Occipital lobe (tissue), 1 donor: ENCODE measurements at regions not wholly inside any gene's neighbourhood (a gene's known extent, or its start where the extent isn't known, plus 50 kb on each side); places are given as distances from the start of the nearest gene placed in this dataset.

Source experiments
- DNase-seq: peaks from one replicate; lab custom pipeline; 2025; lab: John Stamatoyannopoulos, UW

GRCh38 chr6:167565388-167565787 lies 240.5 kb downstream of the TTLL2 start:
- DNase-seq = no peak

DNA sequence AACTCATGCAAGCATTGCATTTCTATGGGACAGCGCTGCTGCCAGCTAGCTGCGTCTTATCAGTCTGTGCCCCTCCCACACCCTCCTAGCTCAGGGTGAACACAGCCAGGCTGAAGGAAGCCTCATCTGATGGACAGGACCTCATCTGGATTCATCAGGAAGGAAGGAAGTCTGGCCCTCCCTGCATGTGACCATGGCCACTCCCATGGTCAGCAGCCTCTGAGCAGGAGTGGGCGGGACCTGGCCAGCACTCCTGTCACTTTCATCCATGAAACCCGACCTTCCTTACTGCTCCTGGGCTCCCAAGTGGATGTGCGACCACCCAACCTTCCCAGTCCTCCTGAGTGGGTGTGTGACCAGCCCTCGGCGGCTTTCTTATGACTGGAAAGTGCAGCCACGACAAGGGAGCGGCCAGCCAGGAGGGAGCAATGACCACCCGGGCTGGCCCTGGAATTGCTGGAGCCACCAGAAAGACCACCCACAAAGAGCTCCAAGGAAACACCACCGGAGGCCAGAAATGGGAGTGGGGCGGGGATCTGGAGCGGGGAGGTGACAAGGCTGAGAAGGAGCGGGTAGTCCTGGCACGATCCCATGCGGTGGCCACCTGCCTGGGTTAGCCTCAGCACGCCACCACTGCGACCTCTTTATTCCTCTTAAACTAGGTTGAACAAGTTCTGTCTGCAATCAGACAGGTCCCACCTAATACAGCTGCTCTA lies 241.2 kb downstream of the TTLL2 start:
- DNase-seq = no peak

DNA sequence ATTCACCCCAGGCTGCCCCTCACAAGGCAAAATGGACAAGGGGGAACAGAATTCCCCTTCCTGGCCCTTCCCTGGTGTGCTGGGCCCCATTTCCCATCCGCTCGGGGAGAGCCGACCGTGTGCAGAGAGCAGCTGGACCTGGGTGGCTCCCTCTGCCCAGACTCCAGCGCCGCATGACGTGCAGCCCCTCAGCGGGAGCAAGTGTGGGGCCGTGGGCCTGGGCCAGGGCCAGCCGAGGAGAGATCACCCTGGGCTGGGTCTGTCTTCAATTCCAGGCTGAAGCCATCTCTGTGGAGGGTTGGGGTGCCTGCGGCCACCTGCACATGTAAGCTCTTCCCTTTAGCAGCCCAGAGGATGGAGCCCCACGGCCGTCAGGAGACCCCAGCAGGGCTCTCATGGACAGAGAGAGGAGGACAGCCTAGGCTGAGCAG lies 241.8 kb downstream of the TTLL2 start:
- DNase-seq = no peak

DNA sequence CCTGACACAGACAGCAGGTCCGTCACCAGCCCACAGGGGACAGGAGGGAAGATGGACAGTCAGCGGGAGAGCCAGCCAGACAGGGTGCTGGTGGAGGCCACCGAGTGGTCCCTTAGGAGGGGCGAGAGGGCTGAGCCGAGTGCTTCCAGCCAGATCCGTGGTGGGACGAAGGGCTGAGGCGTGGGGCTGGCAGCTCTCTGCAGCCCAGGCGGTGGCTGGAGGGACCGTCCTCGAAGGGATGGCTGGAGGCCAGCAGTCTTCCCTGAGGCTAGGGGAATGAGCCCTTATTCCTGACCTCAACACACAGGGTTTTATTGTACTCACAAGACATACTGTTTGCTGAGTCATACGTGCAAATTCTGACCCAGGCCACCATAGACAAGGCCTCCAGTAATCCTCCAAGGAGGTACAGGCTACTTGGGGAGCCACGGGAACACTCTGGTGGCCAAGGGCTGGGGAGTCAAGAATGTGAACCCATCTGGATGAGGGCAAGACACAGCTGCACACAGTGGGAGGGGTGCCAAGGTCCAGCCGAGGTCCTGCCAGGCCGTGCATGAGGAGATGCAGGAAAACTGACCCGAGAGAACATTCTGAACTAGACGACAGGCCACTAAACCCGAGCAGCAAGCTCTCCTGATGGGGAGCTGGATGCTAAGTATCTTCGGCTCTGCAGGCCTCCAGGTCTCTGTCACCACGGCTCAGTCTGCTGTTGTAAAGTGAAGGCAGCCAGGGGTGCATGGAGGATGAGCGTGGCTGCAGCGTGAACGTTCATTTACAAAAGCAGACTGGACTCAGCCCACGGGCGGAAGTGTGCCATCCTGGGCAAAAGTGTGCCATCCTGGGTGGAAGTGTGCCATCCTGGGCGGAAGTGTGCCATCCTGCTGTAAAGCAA lies 242.5 kb downstream of the TTLL2 start:
- no peak for DNase-seq

- no peak for DNase-seq
Observed at GRCh38 chr6:167568407-167569024, 243.6 kb downstream of the TTLL2 start.

DNA sequence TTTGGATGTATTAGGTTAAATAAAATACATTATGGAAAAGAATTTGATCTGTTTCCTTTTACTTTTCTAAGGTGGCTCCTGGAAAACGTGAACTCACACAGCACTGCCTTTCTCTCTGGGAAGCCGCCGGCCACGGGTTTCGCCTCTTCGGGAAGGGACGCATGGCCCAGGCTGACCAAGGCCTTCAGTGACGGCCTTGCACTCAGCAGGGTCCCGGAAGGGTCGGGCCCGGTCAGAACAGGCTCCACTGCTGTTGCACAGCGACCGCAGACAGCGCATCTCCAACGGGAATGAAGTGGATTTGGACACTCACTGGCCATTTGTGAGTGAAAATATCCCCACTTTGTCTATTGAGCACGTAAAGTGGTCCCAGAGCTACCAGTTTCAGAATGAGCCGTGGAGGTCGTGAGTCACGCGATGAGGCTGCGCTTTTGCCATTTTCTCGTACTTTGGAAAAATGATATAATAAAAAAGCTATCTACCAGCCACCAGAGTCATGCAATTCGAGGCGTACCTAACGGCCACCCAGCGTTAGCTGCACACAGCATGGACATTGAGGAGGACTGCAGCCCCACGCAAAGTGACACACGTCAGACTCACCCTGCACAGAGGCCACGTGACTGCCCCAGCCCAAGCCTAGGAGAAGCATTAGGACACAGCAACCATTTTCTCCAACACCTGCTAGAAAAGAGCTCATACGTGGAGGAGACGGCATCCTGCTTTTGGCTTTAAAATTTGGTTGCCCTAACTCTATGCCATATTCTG lies 244.3 kb downstream of the TTLL2 start:
- DNase-seq = no peak

DNA sequence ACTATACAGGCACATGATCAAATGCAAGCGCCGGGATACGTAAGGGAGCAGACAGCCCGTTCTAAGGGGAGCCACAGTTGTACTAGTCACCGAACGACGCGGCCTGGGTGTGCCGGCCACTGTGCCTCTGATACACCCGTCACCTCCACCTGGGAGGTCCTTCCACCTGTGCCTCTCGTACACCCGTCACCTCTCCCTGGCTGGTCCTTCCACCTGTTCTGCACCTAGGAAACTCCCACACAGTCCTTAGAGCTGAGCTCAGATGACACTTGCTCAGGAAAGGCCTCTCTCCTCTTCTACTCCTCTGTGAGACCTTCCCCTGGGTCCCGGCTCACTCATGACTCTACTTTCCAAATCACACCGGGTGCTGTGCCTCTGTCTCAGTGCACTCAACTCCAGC lies 245.0 kb downstream of the TTLL2 start:
- DNase-seq = no peak

DNA sequence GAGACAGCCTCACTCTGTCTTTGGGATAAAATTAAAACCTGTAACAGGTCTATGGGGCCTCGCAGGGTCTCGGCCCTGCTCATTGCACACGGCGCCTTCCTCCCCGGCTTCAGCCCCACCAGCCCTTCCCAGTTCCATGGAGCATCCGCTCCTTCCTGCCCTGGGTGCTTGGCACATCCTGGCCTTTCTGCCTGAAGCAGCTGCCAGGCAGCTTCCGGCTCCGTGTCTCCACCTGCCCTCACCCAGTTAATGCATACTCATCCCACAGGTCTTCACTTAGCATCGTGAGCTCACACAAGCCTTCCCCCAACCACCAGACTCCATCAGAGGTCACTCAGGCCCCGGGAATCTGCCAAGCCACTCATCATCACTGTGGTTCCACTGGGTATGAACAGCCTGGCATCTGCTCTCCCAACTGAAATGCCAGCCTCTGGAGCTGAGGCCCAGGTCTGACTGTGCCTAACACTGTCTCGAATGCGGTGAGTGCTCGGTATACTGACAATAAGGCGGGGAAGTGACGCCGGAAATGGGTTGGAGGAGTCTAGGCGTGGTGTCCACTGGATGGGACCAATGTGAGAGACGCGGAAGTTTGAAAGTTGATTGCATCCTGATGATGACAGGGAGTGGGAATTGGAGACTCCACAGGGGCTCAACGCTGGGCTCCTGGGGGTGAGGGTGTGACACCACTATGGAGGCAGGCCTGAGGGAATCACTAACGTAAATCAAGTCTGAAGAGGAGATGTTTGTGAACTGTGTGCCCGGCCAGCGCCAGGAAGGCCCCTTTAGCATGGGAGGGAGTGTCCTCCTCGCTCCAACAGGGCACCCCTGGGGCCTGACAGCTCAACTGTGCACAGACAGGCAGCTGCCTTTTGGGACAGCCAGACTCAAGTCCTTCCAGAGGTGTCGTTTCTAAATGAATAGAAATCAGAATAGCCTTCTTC lies 245.8 kb downstream of the TTLL2 start:
- no peak for DNase-seq

- no peak for DNase-seq
Observed at GRCh38 chr6:167571550-167571949, 246.7 kb downstream of the TTLL2 start.

- DNase-seq = no peak
Observed at GRCh38 chr6:167572106-167572505, 247.2 kb downstream of the TTLL2 start.

DNA sequence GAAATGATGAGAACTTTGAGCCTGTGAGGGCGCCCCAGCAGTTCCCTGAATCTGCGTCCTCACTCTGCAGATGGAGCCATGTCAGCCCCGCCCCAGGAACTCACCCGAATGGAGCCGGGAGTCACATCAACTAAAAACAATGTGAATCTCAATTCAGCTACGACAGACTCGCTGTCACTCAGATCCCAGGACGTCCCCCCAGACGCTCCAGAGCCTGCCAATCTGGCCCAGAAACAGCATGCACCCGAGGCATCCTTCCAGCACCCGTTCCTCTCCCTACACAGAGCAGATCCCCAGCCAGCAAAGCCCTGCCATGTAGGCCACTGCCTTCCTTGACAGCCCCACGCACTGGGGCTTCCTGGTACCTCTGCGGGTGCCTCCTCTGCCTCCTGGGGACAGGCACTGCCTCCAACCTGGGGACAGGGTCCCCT lies 248.0 kb downstream of the TTLL2 start:
- no peak for DNase-seq

- no peak for DNase-seq
Observed at GRCh38 chr6:167573461-167574215, 248.8 kb downstream of the TTLL2 start.

DNA sequence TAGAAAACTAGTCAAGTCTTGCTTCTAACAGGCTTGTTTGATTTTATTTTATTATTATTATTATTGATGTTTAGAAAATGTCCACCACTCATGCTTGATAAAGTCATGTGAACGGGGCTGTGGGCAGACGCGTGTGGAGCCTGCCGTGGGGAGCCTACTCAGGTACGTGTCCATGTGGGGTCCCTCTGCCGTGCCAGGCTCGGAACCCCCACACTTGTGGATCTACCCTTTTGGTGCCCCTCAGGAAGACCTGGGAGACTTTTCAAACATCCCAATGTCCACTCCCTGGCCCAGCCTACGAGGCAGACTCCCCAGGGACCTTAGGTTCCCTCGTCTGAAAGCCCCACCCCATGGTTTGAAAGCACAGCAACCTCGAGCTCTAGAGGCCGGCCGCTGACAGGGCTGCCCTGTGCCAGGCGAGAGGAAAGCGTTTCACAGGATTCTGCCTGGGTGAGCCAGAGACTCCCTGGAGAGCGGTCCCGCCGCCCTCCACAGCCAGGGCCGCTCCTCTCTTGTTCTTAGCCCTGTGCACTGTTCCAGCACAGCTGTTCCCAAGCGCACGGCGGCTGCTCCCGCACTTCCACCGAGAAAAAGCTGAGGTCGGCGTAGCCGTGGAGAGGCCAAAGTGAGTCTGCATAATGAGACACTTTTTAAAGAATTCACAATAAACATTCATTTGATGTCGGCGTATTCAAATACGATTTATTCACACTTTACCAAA lies 249.7 kb downstream of the TTLL2 start:
- DNase-seq = no peak

DNA sequence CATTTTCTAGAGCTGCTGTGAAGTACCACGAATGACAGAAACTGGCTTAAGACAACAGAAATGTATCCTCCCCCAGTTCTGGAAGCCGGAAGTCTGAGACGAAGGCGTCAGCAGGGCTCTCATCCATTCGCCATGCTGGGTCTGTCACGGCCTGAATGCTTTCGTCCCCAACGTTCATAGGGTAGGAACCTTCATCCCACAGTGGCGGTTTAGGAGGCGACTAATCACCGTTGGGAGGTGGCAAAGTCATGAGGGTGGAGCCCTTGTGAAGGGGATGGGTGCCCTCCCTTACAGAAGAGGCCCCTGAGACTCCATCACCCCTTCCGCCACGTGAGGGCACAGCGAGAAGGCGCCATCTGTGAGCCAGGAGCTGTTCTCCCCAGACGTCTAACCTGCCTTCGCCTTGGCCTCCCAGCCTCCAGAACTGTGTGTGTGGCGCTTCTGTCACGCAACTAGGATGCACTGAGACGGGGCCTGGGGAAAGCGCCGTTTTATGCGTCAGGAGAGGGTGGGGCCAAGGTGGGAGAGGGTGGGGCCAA lies 250.3 kb downstream of the TTLL2 start:
- DNase-seq = no peak

GRCh38 chr6:167576050-167576741 lies 250.5 kb upstream of the AFDN start:
- DNase-seq = no peak

GRCh38 chr6:167576828-167577503 lies 249.7 kb upstream of the AFDN start:
- no peak for DNase-seq

DNA sequence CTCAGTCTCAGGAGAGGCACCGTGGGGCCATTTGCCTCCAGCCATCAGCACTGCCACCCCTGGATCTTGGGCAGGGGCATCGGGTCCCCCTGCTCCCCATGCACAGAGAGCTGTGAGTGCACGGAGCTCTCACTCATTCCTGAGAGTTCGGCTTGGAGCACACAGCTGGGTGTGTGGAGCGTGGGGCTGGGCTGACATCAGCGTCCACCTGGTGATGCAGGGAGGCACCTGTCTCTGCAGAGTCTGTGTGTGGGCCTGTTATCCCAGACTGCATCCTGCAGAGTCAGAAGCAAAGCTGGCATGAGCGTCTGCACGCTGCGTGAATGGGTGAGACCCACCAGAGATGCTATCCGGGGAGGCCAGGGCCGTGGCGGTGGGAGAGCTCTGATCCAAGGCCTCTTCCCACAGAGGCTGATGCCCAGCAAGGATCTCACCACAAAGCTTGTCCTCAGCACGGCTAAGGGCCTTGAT lies 248.8 kb upstream of the AFDN start:
- DNase-seq = no peak
